ENCODE measurements at regions not wholly inside any gene's neighbourhood (a gene's known extent, or its start where the extent isn't known, plus 50 kb on each side); places are given as distances from the start of the nearest gene placed in this dataset.
"Not testable (repeated sequence)": the region's sequence is repeated elsewhere in the genome, so short reads cannot be mapped to it uniquely, and the experiment has no call there.

- H3K18ac ChIP-seq (ENCODE audit: extremely low read depth, low read length); H2BK120ac ChIP-seq (replicated peaks; ENCODE audit: low read depth, low read length); H2BK20ac ChIP-seq (ENCODE audit: low read length); H3K27ac ChIP-seq (ENCODE audit: low read depth, low read length); H3K9ac ChIP-seq (replicated peaks in 1 of 4; ENCODE audit: extremely low read depth in 1 of 4, low read depth in 3 of 4, low read length in 3 of 4); H4K91ac ChIP-seq (replicated peaks; ENCODE audit: insufficient read length, low read length); H3K27me3 ChIP-seq (replicated peaks in 1 of 4; ENCODE audit: control insufficient read depth in 3 of 4, extremely low read depth in 1 of 4, insufficient read depth in 3 of 4, low read length in 3 of 4); H4K5ac ChIP-seq (ENCODE audit: insufficient read length, low read depth, low read length); H4K8ac ChIP-seq (ENCODE audit: extremely low read depth, insufficient read depth, low read length); H3K14ac ChIP-seq (ENCODE audit: insufficient read length); H3K4me2 ChIP-seq (ENCODE audit: insufficient read depth in 1 of 2, low read depth in 2 of 2, low read length in 2 of 2); H2BK12ac ChIP-seq (ENCODE audit: low read depth, low read length); H2BK5ac ChIP-seq (ENCODE audit: low read depth, low read length); H3K23me2 ChIP-seq (ENCODE audit: low read depth, low read length); H3K79me1 ChIP-seq (ENCODE audit: low read depth, low read length); H3K4me1 ChIP-seq (replicated peaks in 1 of 4; ENCODE audit: control insufficient read depth in 3 of 4, insufficient read depth in 4 of 4, low read length in 3 of 4); DNase-seq (ENCODE audit: low read depth in 1 of 2, low spot score in 2 of 2); H3K4me3 ChIP-seq (ENCODE audit: extremely low read depth in 1 of 4, insufficient read depth in 2 of 4, low read depth in 3 of 4, low read length in 4 of 4); H3K56ac ChIP-seq (replicated peaks; ENCODE audit: insufficient read length, low read depth, low read length); H4K20me1 ChIP-seq (replicated peaks in 1 of 2; ENCODE audit: control insufficient read depth in 1 of 2, insufficient read depth in 2 of 2, low read length in 2 of 2); H2AK5ac ChIP-seq (ENCODE audit: low read depth, low read length); H3K4ac ChIP-seq (replicated peaks; ENCODE audit: insufficient read length, low read depth, low read length); POLR2A ChIA-PET (ENCODE audit: partially characterized antibody); FAIRE-seq; H2BK15ac ChIP-seq (ENCODE audit: low read length); H3K79me2 ChIP-seq (ENCODE audit: control insufficient read depth in 1 of 2, insufficient read depth in 2 of 2, low read length in 2 of 2); H3K36me3 ChIP-seq (ENCODE audit: control insufficient read depth in 2 of 4, insufficient read depth in 4 of 4, low read length in 3 of 4); CTCF ChIA-PET (ENCODE audit: partially characterized antibody); H3K23ac ChIP-seq (ENCODE audit: insufficient read length); H2AFZ ChIP-seq (ENCODE audit: low read length); H3K9me3 ChIP-seq (ENCODE audit: insufficient read depth in 2 of 2, low read depth in 1 of 2, low read length in 1 of 2): not testable (repeated sequence)
- 63% methylated on average over 2 of the region's 4 CpGs; no CpG with 5 or more reads in 1 of the 2 experiments for WGBS, 2 experiments (ENCODE audit: extremely low coverage in 1 of 2, insufficient coverage in 1 of 2, insufficient read length in 1 of 2, insufficient replicate concordance in 2 of 2, low coverage in 1 of 2, low lambda C conversion rate in 2 of 2, missing lambda C conversion rate in 1 of 2)
Measured at GRCh38 chr15:20124668-20125067, 416.9 kb downstream of the GOLGA6L6 start.
